Eye (tissue), 1 donor: ENCODE measurements at regions not wholly inside any gene's neighbourhood (a gene's known extent, or its start where the extent isn't known, plus 50 kb on each side); places are given as distances from the start of the nearest gene placed in this dataset.
"Not testable (repeated sequence)": the region's sequence is repeated elsewhere in the genome, so short reads cannot be mapped to it uniquely, and the experiment has no call there.

ENCODE experiments used
- DNase-seq: peaks from one replicate; pipeline ENCODE4 v3.0.0-alpha.2; 2015

GRCh38 chr2:180829261-180829660 lies 151.1 kb upstream of the UBE2E3 start:
- DNase-seq = no peak

GRCh38 chr2:180828756-180829155 lies 151.6 kb upstream of the UBE2E3 start:
- no peak for DNase-seq

- no peak for DNase-seq
Measured at GRCh38 chr2:180823546-180824141, 156.8 kb upstream of the UBE2E3 start.

- no peak for DNase-seq
Measured at GRCh38 chr2:180819106-180819505, 161.3 kb upstream of the UBE2E3 start.

GRCh38 chr2:180818700-180819099 lies 161.7 kb upstream of the UBE2E3 start:
- not testable (repeated sequence) for DNase-seq

GRCh38 chr2:180799141-180799540 lies 181.3 kb upstream of the UBE2E3 start:
- DNase-seq = no peak

- DNase-seq = no peak
Measured at GRCh38 chr2:180790891-180791290, 189.5 kb upstream of the UBE2E3 start.

GRCh38 chr2:180787330-180787729 lies 193.1 kb upstream of the UBE2E3 start:
- no peak for DNase-seq

- DNase-seq = no peak
Measured at GRCh38 chr2:180781276-180781675, 199.1 kb upstream of the UBE2E3 start.

GRCh38 chr2:180778291-180778690 lies 202.1 kb upstream of the UBE2E3 start:
- no peak for DNase-seq

- no peak for DNase-seq
Measured at GRCh38 chr2:180776921-180777320, 203.5 kb upstream of the UBE2E3 start.

GRCh38 chr2:180775711-180776110 lies 204.7 kb upstream of the UBE2E3 start:
- no peak for DNase-seq

GRCh38 chr2:180765316-180765715 lies 215.1 kb upstream of the UBE2E3 start:
- not testable (repeated sequence) for DNase-seq

- DNase-seq = no peak
Measured at GRCh38 chr2:180763263-180763989, 217.0 kb upstream of the UBE2E3 start.

- DNase-seq = no peak
Measured at GRCh38 chr2:180761224-180761623, 219.2 kb upstream of the UBE2E3 start.

GRCh38 chr2:180759631-180760030 lies 220.8 kb upstream of the UBE2E3 start:
- DNase-seq = no peak

GRCh38 chr2:180753809-180754761 lies 226.3 kb upstream of the UBE2E3 start:
- DNase-seq = no peak

- DNase-seq = no peak
Measured at GRCh38 chr2:180751306-180751920, 229.0 kb upstream of the UBE2E3 start.

- DNase-seq = peak; percentile 3
Measured at GRCh38 chr2:180747728-180748127, 232.7 kb upstream of the UBE2E3 start.

- no peak for DNase-seq
Measured at GRCh38 chr2:180743401-180743800, 237.0 kb upstream of the UBE2E3 start.

GRCh38 chr2:180742801-180743200 lies 237.6 kb upstream of the UBE2E3 start:
- DNase-seq = no peak

- no peak for DNase-seq
Measured at GRCh38 chr2:180739070-180739469, 241.3 kb upstream of the UBE2E3 start.

GRCh38 chr2:180735799-180736198 lies 244.6 kb upstream of the UBE2E3 start:
- no peak for DNase-seq
